ENCODE measurements at regions not wholly inside any gene's neighbourhood (a gene's known extent, or its start where the extent isn't known, plus 50 kb on each side); places are given as distances from the start of the nearest gene placed in this dataset.

- Histone ChIP-seq H3K4me1 (ENCODE audit: control insufficient read depth in 2 of 2, insufficient read depth in 1 of 2, low read depth in 1 of 2, low read length in 2 of 2) (peaks cover 0 to 2% of the 10 kb centered on the region in 2 donors), H3K79me1 (ENCODE audit: low read depth, low read length) (no peaks in the 10 kb centered on the region), H3K4ac (ENCODE audit: low read length) (no peak overlapping the region), H2AFZ (ENCODE audit: low read length) (no peak overlapping the region), H2BK120ac (ENCODE audit: low read depth, low read length) (no peak overlapping the region), H3K18ac (ENCODE audit: low read length) (no peak overlapping the region), H3K9ac (ENCODE audit: low read depth, low read length, poor library complexity) (no peak overlapping the region), H3K23ac (ENCODE audit: low read depth, low read length, poor library complexity) (no peak overlapping the region), H3K27me3 (ENCODE audit: control insufficient read depth in 3 of 3, insufficient read depth in 3 of 3, low read depth in 1 of 3, low read length in 3 of 3) (peaks cover 0 to 8% (median 0%) of the 10 kb centered on the region in 3 experiments), H3K9me3 (replicated peaks in 1 of 2; ENCODE audit: control insufficient read depth in 2 of 2, insufficient read depth in 1 of 2, low read depth in 1 of 2, low read length in 2 of 2) (peaks cover 0 to 9% of the 10 kb centered on the region in 2 donors), H2BK5ac (ENCODE audit: low read length) (no peak overlapping the region), H3K14ac (ENCODE audit: low read length) (no peak overlapping the region), H3K36me3 (replicated peaks in 1 of 2; ENCODE audit: control insufficient read depth in 2 of 2, insufficient read depth in 2 of 2, low read length in 2 of 2) (no peaks in the 10 kb centered on the region), H2BK15ac (ENCODE audit: low read length) (no peak overlapping the region), H2AK5ac (ENCODE audit: low read depth, low read length) (no peak overlapping the region), H3K27ac (replicated peaks; ENCODE audit: low read length) (no peak overlapping the region), H3K4me3 (ENCODE audit: low read length in 2 of 2) (no peak overlapping the region), H2BK12ac (ENCODE audit: low read length) (no peak overlapping the region), H4K91ac (ENCODE audit: low read depth, low read length, poor library complexity) (no peak overlapping the region), H4K8ac (ENCODE audit: low read depth, low read length) (no peak overlapping the region), H3K4me2 (ENCODE audit: insufficient read depth, low read length, poor library complexity, severe bottlenecking) (no peak overlapping the region)
- no peak for DNase-seq (ENCODE audit: low spot score)
- WGBS, 2 donors (ENCODE audit: extremely low coverage in 2 of 2, insufficient read length in 2 of 2, insufficient replicate concordance in 1 of 2): no CpG with 5 or more reads among the region's 16 CpGs
Observed at GRCh38 chr22:49546811-49547585, 280.7 kb downstream of the BRD1 start.

DNA sequence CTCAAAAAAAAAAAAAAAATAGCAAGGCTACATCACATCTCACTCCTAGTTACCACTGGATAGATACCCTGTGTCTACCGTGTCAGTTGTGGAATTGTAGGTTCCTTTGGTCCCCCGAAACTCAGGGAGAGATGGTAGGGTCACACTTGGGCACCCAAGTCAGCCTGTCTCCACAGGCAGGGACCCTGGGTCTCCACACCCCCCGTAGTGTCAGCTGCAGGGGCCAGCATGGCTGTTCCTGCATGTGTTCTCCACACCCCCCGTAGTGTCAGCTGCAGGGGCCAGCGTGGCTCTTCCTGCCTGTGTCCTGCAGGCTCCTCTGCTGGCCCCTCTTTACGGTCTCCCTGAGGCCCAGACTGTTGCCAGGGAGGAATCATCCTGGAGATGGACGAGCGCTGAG is 282.1 kb downstream of the BRD1 start:
- H3K14ac ChIP-seq (ENCODE audit: low read length): no peak overlapping the region
- H3K36me3 ChIP-seq (replicated peaks in 1 of 2; ENCODE audit: control insufficient read depth in 2 of 2, insufficient read depth in 2 of 2, low read length in 2 of 2): no peaks in the 10 kb centered on the region
- H3K18ac ChIP-seq (ENCODE audit: low read length): no peak overlapping the region
- no peak overlapping the region for H4K8ac ChIP-seq (ENCODE audit: low read depth, low read length)
- H2AK5ac ChIP-seq (ENCODE audit: low read depth, low read length): no peak overlapping the region
- H2AFZ ChIP-seq (ENCODE audit: low read length): no peak overlapping the region
- H3K27ac ChIP-seq (replicated peaks; ENCODE audit: low read length): no peak overlapping the region
- H3K4me2 ChIP-seq (ENCODE audit: insufficient read depth, low read length, poor library complexity, severe bottlenecking): no peak overlapping the region
- no peaks in the 10 kb centered on the region for H3K79me1 ChIP-seq (ENCODE audit: low read depth, low read length)
- H2BK15ac ChIP-seq (ENCODE audit: low read length): no peak overlapping the region
- H2BK5ac ChIP-seq (ENCODE audit: low read length): no peak overlapping the region
- H3K9ac ChIP-seq (ENCODE audit: low read depth, low read length, poor library complexity): no peak overlapping the region
- H2BK12ac ChIP-seq (ENCODE audit: low read length): no peak overlapping the region
- no peak overlapping the region for H2BK120ac ChIP-seq (ENCODE audit: low read depth, low read length)
- no CpG with 5 or more reads among the region's 8 CpGs for WGBS, 2 donors (ENCODE audit: extremely low coverage in 2 of 2, insufficient read length in 2 of 2, insufficient replicate concordance in 1 of 2)
- no peak overlapping the region for H3K23ac ChIP-seq (ENCODE audit: low read depth, low read length, poor library complexity)
- peaks cover 0 to 2% of the 10 kb centered on the region in 2 donors for H3K4me1 ChIP-seq (ENCODE audit: control insufficient read depth in 2 of 2, insufficient read depth in 1 of 2, low read depth in 1 of 2, low read length in 2 of 2)
- DNase-seq (ENCODE audit: low spot score): no peak
- no peak overlapping the region for H3K4me3 ChIP-seq (ENCODE audit: low read length in 2 of 2)
- H3K27me3 ChIP-seq (ENCODE audit: control insufficient read depth in 3 of 3, insufficient read depth in 3 of 3, low read depth in 1 of 3, low read length in 3 of 3): peaks cover 0 to 8% (median 0%) of the 10 kb centered on the region in 3 experiments
- H3K4ac ChIP-seq (ENCODE audit: low read length): no peak overlapping the region
- H4K91ac ChIP-seq (ENCODE audit: low read depth, low read length, poor library complexity): no peak overlapping the region
- peaks cover 0 to 2% of the 10 kb centered on the region in 2 donors for H3K9me3 ChIP-seq (replicated peaks in 1 of 2; ENCODE audit: control insufficient read depth in 2 of 2, insufficient read depth in 1 of 2, low read depth in 1 of 2, low read length in 2 of 2)

DNA sequence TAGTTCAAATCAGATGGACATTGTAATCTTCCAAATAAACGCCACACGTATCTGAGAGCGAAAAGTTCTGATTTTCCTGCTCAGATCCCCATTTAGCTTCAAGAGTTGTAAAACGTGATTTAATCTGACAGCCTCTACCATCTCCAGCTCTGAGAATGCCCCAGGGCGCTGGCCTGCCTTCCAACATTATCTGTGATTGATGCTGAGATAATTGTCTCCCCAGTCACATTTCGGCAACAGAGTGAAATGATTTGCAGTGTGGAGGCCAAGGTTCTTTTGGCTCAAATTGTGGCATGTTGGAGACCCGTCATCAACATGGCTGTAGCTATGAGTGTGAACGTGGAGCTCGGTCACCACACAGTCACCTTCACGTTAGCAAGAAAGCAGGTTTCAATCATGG is 283.4 kb downstream of the BRD1 start:
- H3K4me1 ChIP-seq (ENCODE audit: control insufficient read depth in 2 of 2, insufficient read depth in 1 of 2, low read depth in 1 of 2, low read length in 2 of 2): peaks cover 0 to 2% of the 10 kb centered on the region in 2 donors
- H3K79me1 ChIP-seq (ENCODE audit: low read depth, low read length): no peaks in the 10 kb centered on the region
- H2AFZ ChIP-seq (ENCODE audit: low read length): no peak overlapping the region
- H3K14ac ChIP-seq (ENCODE audit: low read length): no peak overlapping the region
- H2AK5ac ChIP-seq (ENCODE audit: low read depth, low read length): no peak overlapping the region
- H3K27ac ChIP-seq (replicated peaks; ENCODE audit: low read length): no peak overlapping the region
- no peak for DNase-seq (ENCODE audit: low spot score)
- H3K23ac ChIP-seq (ENCODE audit: low read depth, low read length, poor library complexity): no peak overlapping the region
- H3K4me3 ChIP-seq (ENCODE audit: low read length in 2 of 2): no peak overlapping the region
- H2BK12ac ChIP-seq (ENCODE audit: low read length): no peak overlapping the region
- no peak overlapping the region for H3K9ac ChIP-seq (ENCODE audit: low read depth, low read length, poor library complexity)
- H2BK120ac ChIP-seq (ENCODE audit: low read depth, low read length): no peak overlapping the region
- H3K27me3 ChIP-seq (ENCODE audit: control insufficient read depth in 3 of 3, insufficient read depth in 3 of 3, low read depth in 1 of 3, low read length in 3 of 3): peaks cover 0 to 8% (median 0%) of the 10 kb centered on the region in 3 experiments
- H3K18ac ChIP-seq (ENCODE audit: low read length): no peak overlapping the region
- no peak overlapping the region for H2BK15ac ChIP-seq (ENCODE audit: low read length)
- no peak overlapping the region for H2BK5ac ChIP-seq (ENCODE audit: low read length)
- no peaks in the 10 kb centered on the region for H3K9me3 ChIP-seq (replicated peaks in 1 of 2; ENCODE audit: control insufficient read depth in 2 of 2, insufficient read depth in 1 of 2, low read depth in 1 of 2, low read length in 2 of 2)
- H3K36me3 ChIP-seq (replicated peaks in 1 of 2; ENCODE audit: control insufficient read depth in 2 of 2, insufficient read depth in 2 of 2, low read length in 2 of 2): no peaks in the 10 kb centered on the region
- WGBS, 2 donors (ENCODE audit: extremely low coverage in 2 of 2, insufficient read length in 2 of 2, insufficient replicate concordance in 1 of 2): no CpG with 5 or more reads among the region's 10 CpGs
- no peak overlapping the region for H4K91ac ChIP-seq (ENCODE audit: low read depth, low read length, poor library complexity)
- H4K8ac ChIP-seq (ENCODE audit: low read depth, low read length): no peak overlapping the region
- H3K4me2 ChIP-seq (ENCODE audit: insufficient read depth, low read length, poor library complexity, severe bottlenecking): no peak overlapping the region
- no peak overlapping the region for H3K4ac ChIP-seq (ENCODE audit: low read length)

- no peak overlapping the region for H4K8ac ChIP-seq (ENCODE audit: low read depth, low read length)
- H3K4me2 ChIP-seq (ENCODE audit: insufficient read depth, low read length, poor library complexity, severe bottlenecking): no peak overlapping the region
- H2BK5ac ChIP-seq (ENCODE audit: low read length): no peak overlapping the region
- no peaks in the 10 kb centered on the region for H3K9me3 ChIP-seq (replicated peaks in 1 of 2; ENCODE audit: control insufficient read depth in 2 of 2, insufficient read depth in 1 of 2, low read depth in 1 of 2, low read length in 2 of 2)
- H3K4me3 ChIP-seq (ENCODE audit: low read length in 2 of 2): no peak overlapping the region
- H2AK5ac ChIP-seq (ENCODE audit: low read depth, low read length): no peak overlapping the region
- peaks cover 0 to 2% of the 10 kb centered on the region in 2 donors for H3K4me1 ChIP-seq (ENCODE audit: control insufficient read depth in 2 of 2, insufficient read depth in 1 of 2, low read depth in 1 of 2, low read length in 2 of 2)
- H4K91ac ChIP-seq (ENCODE audit: low read depth, low read length, poor library complexity): no peak overlapping the region
- peaks cover 0 to 8% (median 0%) of the 10 kb centered on the region in 3 experiments for H3K27me3 ChIP-seq (ENCODE audit: control insufficient read depth in 3 of 3, insufficient read depth in 3 of 3, low read depth in 1 of 3, low read length in 3 of 3)
- DNase-seq (ENCODE audit: low spot score): no peak
- no peak overlapping the region for H2AFZ ChIP-seq (ENCODE audit: low read length)
- no peak overlapping the region for H2BK15ac ChIP-seq (ENCODE audit: low read length)
- no CpG with 5 or more reads among the region's 10 CpGs for WGBS, 2 donors (ENCODE audit: extremely low coverage in 2 of 2, insufficient read length in 2 of 2, insufficient replicate concordance in 1 of 2)
- H2BK12ac ChIP-seq (ENCODE audit: low read length): no peak overlapping the region
- no peak overlapping the region for H3K18ac ChIP-seq (ENCODE audit: low read length)
- no peak overlapping the region for H3K4ac ChIP-seq (ENCODE audit: low read length)
- H3K9ac ChIP-seq (ENCODE audit: low read depth, low read length, poor library complexity): no peak overlapping the region
- H3K27ac ChIP-seq (replicated peaks; ENCODE audit: low read length): no peak overlapping the region
- no peak overlapping the region for H3K23ac ChIP-seq (ENCODE audit: low read depth, low read length, poor library complexity)
- no peaks in the 10 kb centered on the region for H3K36me3 ChIP-seq (replicated peaks in 1 of 2; ENCODE audit: control insufficient read depth in 2 of 2, insufficient read depth in 2 of 2, low read length in 2 of 2)
- H3K14ac ChIP-seq (ENCODE audit: low read length): no peak overlapping the region
- no peak overlapping the region for H2BK120ac ChIP-seq (ENCODE audit: low read depth, low read length)
- no peaks in the 10 kb centered on the region for H3K79me1 ChIP-seq (ENCODE audit: low read depth, low read length)
Observed at GRCh38 chr22:49543876-49544275, 283.8 kb downstream of the BRD1 start.
